KMS-11 (cell line): ENCODE measurements at regions not wholly inside any gene's neighbourhood (a gene's known extent, or its start where the extent isn't known, plus 50 kb on each side); places are given as distances from the start of the nearest gene placed in this dataset.

Experiments used
- H2AFZ ChIP-seq: fragments of 200-600 bp; sonication (generic); 2 replicates; pipeline ENCODE4 v1.6.1; 2016; ENCODE audit warnings: antibody characterized with exemption, mixed run types, low read depth
- H3K27ac ChIP-seq: fragments of 200-600 bp; sonication (generic); 2 replicates; pipeline ENCODE4 v1.6.1; 2016; ENCODE audit warnings: mild to moderate bottlenecking, mixed run types
- H3K27me3 ChIP-seq: fragments of 200-600 bp; sonication (generic); 2 replicates; pipeline ENCODE4 v1.6.1; 2017; ENCODE audit warnings: mild to moderate bottlenecking, low read depth, mixed run types, moderate library complexity; ENCODE audit not compliant: insufficient read depth
- H3K36me3 ChIP-seq: fragments of 200-600 bp; sonication (generic); 2 replicates; pipeline ENCODE4 v1.6.1; 2017; ENCODE audit warnings: mild to moderate bottlenecking, mixed run types; ENCODE audit not compliant: insufficient read depth
- H3K4me1 ChIP-seq: fragments of 200-600 bp; sonication (generic); 2 replicates; pipeline ENCODE4 v1.6.1; 2016; ENCODE audit warnings: mild to moderate bottlenecking, low read depth, mixed run types; ENCODE audit not compliant: poor library complexity, severe bottlenecking
- H3K4me2 ChIP-seq: fragments of 200-600 bp; sonication (generic); 2 replicates; pipeline ENCODE4 v1.7.0; 2016; ENCODE audit warnings: mild to moderate bottlenecking, mixed run types
- H3K4me3 ChIP-seq: fragments of 200-600 bp; sonication (generic); IDR thresholded peaks from 2 replicates; pipeline ENCODE4 v1.6.1; 2017; ENCODE audit warnings: low read depth, low read length, mixed read lengths; ENCODE audit not compliant: insufficient read depth
- H3K79me2 ChIP-seq: fragments of 200-600 bp; sonication (generic); 2 replicates; pipeline ENCODE4 v1.6.1; 2016; ENCODE audit warnings: low read depth, mixed run types; ENCODE audit not compliant: insufficient read depth
- H3K9ac ChIP-seq: fragments of 200-600 bp; sonication (generic); 2 replicates; pipeline ENCODE4 v1.6.1; 2016; ENCODE audit warnings: mild to moderate bottlenecking, mixed run types
- H4K20me1 ChIP-seq: fragments of 200-600 bp; sonication (generic); 2 replicates; pipeline ENCODE4 v1.6.1; 2016; ENCODE audit warnings: mild to moderate bottlenecking, mixed run types; ENCODE audit not compliant: insufficient read depth
- TF ChIP-seq, protein P1 (sequence below): fragments of 200-600 bp; sonication (generic); conservative IDR thresholded peaks from 2 replicates; pipeline ENCODE4 v1.6.1; 2017; ENCODE audit warnings: low read depth, mild to moderate bottlenecking, antibody characterized with exemption, low read length, moderate library complexity, mixed read lengths

DNA sequence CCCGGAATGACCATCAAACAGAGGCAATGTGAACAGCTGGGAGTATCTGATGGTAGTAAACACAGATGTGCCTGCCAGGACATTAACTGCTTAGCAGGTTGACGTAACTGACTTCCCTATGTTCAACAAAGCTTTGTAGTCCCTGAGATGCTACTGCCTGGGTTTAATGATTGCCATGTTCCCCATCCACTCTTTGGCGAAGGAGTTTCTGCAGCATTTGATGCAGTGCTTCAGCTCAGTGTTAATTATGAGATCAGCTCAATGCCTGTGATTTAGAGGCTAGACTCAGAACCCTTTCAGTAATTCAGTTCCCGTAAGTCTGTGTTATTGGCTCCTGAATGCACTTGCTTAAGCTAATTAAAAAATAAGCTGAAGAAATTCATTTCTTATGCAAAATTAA is 547.3 kb upstream of the ZNF608 start:
- no peaks in the 10 kb centered on the region for H3K36me3 ChIP-seq
- H3K4me2 ChIP-seq, result no peak overlapping the region
- H3K27ac ChIP-seq, result no peak overlapping the region
- H2AFZ ChIP-seq, result no peak overlapping the region
- no peak overlapping the region for H3K9ac ChIP-seq
- no peaks in the 10 kb centered on the region for H3K27me3 ChIP-seq
- no peaks in the 10 kb centered on the region for H4K20me1 ChIP-seq
- H3K4me1 ChIP-seq, result peaks cover 9% of the 10 kb centered on the region
- TF ChIP-seq, protein P1, sequence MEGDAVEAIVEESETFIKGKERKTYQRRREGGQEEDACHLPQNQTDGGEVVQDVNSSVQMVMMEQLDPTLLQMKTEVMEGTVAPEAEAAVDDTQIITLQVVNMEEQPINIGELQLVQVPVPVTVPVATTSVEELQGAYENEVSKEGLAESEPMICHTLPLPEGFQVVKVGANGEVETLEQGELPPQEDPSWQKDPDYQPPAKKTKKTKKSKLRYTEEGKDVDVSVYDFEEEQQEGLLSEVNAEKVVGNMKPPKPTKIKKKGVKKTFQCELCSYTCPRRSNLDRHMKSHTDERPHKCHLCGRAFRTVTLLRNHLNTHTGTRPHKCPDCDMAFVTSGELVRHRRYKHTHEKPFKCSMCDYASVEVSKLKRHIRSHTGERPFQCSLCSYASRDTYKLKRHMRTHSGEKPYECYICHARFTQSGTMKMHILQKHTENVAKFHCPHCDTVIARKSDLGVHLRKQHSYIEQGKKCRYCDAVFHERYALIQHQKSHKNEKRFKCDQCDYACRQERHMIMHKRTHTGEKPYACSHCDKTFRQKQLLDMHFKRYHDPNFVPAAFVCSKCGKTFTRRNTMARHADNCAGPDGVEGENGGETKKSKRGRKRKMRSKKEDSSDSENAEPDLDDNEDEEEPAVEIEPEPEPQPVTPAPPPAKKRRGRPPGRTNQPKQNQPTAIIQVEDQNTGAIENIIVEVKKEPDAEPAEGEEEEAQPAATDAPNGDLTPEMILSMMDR, result no peak
- no peaks in the 10 kb centered on the region for H3K79me2 ChIP-seq
- no peak overlapping the region for H3K4me3 ChIP-seq

DNA sequence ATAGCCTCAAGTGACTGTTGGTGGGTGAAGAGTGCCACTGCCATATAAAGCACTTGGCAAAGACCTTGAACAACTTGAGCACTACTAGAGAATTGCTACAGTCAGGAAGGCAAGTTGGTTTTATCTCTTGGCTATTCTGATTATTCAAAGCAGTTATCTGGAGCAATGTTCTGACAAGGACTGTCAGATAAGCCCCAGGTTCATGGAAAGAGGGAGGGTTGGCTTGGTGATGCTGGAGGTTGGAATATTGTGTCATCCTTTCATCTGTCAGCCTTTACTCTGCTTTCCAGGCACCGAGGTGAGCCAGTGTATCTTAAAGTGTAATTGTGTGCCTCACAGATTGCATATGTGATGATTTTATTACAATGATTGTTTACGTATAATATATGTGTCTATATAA is 548.4 kb upstream of the ZNF608 start:
- Histone ChIP-seq H3K27ac (no peak overlapping the region), H4K20me1 (no peaks in the 10 kb centered on the region), H3K9ac (no peak overlapping the region), H3K36me3 (no peaks in the 10 kb centered on the region), H3K4me1 (peaks cover 9% of the 10 kb centered on the region), H3K4me2 (no peak overlapping the region), H3K27me3 (no peaks in the 10 kb centered on the region), H3K79me2 (no peaks in the 10 kb centered on the region), H2AFZ (no peak overlapping the region), H3K4me3 (no peak overlapping the region)
- TF ChIP-seq, protein P1, result no peak

DNA sequence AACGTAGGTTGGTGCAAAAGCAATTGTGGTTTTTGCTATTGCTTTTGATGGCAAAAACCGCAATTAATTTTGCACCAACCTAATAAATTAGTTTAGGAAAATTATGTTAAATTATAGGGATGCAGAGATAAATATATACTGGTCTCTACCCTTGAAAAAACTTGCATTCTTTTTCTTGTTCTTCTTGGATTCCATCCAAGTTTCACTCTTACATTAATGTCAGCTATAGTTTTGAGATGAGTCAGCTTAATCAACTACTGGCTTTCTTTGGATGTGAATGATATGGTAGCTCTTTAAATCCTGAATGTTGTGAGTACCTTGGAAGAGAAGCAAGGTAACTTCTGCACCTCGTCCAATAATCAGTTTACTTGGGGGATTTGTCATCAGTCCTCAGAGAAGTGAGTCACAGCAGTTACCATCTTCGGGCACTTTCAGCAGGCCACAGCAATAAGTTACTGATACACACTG is 549.0 kb upstream of the ZNF608 start:
- TF ChIP-seq, protein P1, result no peak
- Histone ChIP-seq H3K4me3 (no peak overlapping the region), H3K27me3 (no peaks in the 10 kb centered on the region), H2AFZ (no peak overlapping the region), H3K4me2 (no peak overlapping the region), H3K36me3 (no peaks in the 10 kb centered on the region), H3K9ac (no peak overlapping the region), H3K27ac (no peak overlapping the region), H3K4me1 (peaks cover 9% of the 10 kb centered on the region), H4K20me1 (no peaks in the 10 kb centered on the region), H3K79me2 (no peaks in the 10 kb centered on the region)

DNA sequence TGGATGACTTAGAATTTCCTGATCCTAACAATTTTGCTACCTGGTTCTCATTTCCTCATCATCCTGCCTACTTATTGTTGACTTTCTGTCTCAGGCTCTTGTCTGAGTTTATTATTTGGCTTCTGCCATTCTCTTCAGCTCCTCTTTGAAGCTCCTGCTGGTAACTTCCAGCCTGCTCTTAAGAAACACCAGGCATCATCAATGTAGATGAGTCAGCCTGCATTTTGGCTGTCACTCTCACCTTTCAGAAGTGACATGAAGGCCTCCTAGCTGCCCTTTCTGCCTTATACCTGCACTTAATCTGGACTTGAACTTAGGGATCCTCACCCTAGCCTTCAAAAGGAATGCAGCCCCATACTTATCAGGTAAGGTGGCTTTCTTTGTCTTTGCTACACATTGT is 551.8 kb upstream of the ZNF608 start:
- no peaks in the 10 kb centered on the region for H4K20me1 ChIP-seq
- no peak overlapping the region for H3K27ac ChIP-seq
- H3K4me2 ChIP-seq, result no peak overlapping the region
- no peaks in the 10 kb centered on the region for H3K79me2 ChIP-seq
- TF ChIP-seq, protein P1, result no peak
- H3K4me1 ChIP-seq, result peaks cover 9% of the 10 kb centered on the region
- H3K4me3 ChIP-seq, result no peak overlapping the region
- H3K9ac ChIP-seq, result no peak overlapping the region
- H3K36me3 ChIP-seq, result no peaks in the 10 kb centered on the region
- H3K27me3 ChIP-seq, result no peaks in the 10 kb centered on the region
- H2AFZ ChIP-seq, result no peak overlapping the region
